AG04450 (cell line): ENCODE measurements at regions not wholly inside any gene's neighbourhood (a gene's known extent, or its start where the extent isn't known, plus 50 kb on each side); places are given as distances from the start of the nearest gene placed in this dataset.

ENCODE experiments used
- CTCF ChIA-PET: fragments of 300-600, 350-600 bp; formaldehyde crosslinking; extraction: SDS; loops from one replicate; lab custom pipeline; 2022; ENCODE audit warnings: antibody characterized with exemption, inconsistent platforms; lab: Charles Lee
- POLR2A ChIA-PET: fragments of 350-600 bp; formaldehyde crosslinking; extraction: SDS; loops from one replicate; lab custom pipeline; 2021; ENCODE audit warnings: antibody characterized with exemption, inconsistent platforms; lab: Yijun Ruan, JAX
- DNase-seq: peaks from one replicate; pipeline ENCODE4 v3.0.0-alpha.2; 2011; ENCODE audit warnings: low read depth, low spot score
- H3K27ac ChIP-seq: one replicate; pipeline ENCODE4 v1.5.1; 2012; ENCODE audit warnings: low read depth, low read length, control low read depth
- H3K27me3 ChIP-seq: one replicate; pipeline ENCODE4 v1.6.0; 2012; ENCODE audit warnings: low read length; ENCODE audit not compliant: control insufficient read depth, insufficient read depth
- H3K4me3 ChIP-seq: 2 replicates; pipeline ENCODE4 v1.5.1; 2011; ENCODE audit warnings: mild to moderate bottlenecking, low read depth, low read length, control low read depth
- H3K9me3 ChIP-seq: 2 replicates; pipeline ENCODE4 v1.5.1; 2012; ENCODE audit warnings: low read length; ENCODE audit not compliant: control insufficient read depth, insufficient read depth
- TF ChIP-seq, protein P1 (sequence below): IDR thresholded peaks from 2 replicates; pipeline ENCODE4 v1.5.1; 2011; ENCODE audit warnings: low read depth, low read length, control low read depth, inconsistent platforms

DNA sequence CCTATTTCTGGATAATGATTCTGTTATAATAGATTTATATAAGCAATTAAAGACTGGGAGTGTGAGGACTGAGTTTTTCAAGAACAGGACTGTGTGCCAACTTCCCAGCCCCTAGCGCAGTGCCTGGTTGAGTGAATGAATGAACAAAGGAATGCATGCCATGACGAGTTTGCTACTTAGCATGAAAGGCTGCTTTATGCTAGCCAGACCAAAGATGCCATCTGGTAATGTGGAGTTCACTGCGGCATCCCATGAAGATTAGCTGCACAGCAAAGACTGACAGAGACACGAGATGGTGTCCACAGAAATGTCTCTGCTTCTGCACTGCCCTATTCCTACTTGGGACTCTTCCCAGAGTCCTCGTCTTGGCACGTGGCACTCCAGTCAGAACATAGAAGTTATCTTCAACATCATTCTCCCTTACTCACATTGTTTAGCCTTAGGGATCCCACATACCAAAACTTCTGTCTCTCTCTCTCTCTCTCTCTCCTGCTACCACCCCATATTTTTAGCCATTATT is 283.9 kb upstream of the CTNNB1 start:
- Histone ChIP-seq H3K27ac (no peak overlapping the region), H3K9me3 (no peaks in the 10 kb centered on the region), H3K27me3 (no peaks in the 10 kb centered on the region), H3K4me3 (no peak overlapping the region)
- no peak for DNase-seq
- TF ChIP-seq, protein P1, sequence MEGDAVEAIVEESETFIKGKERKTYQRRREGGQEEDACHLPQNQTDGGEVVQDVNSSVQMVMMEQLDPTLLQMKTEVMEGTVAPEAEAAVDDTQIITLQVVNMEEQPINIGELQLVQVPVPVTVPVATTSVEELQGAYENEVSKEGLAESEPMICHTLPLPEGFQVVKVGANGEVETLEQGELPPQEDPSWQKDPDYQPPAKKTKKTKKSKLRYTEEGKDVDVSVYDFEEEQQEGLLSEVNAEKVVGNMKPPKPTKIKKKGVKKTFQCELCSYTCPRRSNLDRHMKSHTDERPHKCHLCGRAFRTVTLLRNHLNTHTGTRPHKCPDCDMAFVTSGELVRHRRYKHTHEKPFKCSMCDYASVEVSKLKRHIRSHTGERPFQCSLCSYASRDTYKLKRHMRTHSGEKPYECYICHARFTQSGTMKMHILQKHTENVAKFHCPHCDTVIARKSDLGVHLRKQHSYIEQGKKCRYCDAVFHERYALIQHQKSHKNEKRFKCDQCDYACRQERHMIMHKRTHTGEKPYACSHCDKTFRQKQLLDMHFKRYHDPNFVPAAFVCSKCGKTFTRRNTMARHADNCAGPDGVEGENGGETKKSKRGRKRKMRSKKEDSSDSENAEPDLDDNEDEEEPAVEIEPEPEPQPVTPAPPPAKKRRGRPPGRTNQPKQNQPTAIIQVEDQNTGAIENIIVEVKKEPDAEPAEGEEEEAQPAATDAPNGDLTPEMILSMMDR: no peak
- CTCF ChIA-PET: no interaction called here
- POLR2A ChIA-PET: no interaction called here

- ChIA-PET POLR2A (no interaction called here), CTCF (interaction anchor here (0.6 kb wide), 1 partner anchor 18 kb away, joined by 3 read pairs; no protein-coding TSS in a partner anchor)
- Histone ChIP-seq H3K4me3 (no peak overlapping the region), H3K9me3 (no peaks in the 10 kb centered on the region), H3K27me3 (no peaks in the 10 kb centered on the region), H3K27ac (no peak overlapping the region)
- DNase-seq: no peak
- TF ChIP-seq, protein P1: no peak
Measured at GRCh38 chr3:40920041-40920440, 279.3 kb upstream of the CTNNB1 start.

DNA sequence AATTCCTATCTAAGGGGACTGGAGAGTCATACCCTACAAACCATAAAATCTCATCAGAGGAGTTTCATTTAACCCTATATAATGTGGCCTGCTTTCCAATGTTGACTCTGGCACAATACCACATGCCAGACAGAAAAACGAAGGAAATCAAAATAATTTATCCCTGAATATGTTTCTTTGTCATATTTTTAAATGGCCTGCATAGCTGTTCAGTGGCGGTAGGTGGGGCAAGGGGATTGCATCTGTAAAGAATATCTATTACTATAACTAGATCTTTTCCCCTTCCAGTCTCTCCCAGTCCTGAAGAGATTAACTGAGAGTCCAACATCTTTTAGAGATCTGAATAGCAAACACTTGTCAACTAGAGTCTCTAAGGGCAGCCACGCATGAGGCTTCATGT is 278.1 kb upstream of the CTNNB1 start:
- POLR2A ChIA-PET: no interaction called here

GRCh38 chr3:40923143-40923542 is 276.2 kb upstream of the CTNNB1 start:
- TF ChIP-seq, protein P1: no peak
- DNase-seq: no peak
- CTCF ChIA-PET: no interaction called here
- no peaks in the 10 kb centered on the region for H3K27me3 ChIP-seq
- no peaks in the 10 kb centered on the region for H3K9me3 ChIP-seq
- no peak overlapping the region for H3K27ac ChIP-seq
- H3K4me3 ChIP-seq: no peak overlapping the region
- POLR2A ChIA-PET: no interaction called here

More for the DNA sequence above, 278.1 kb upstream of the CTNNB1 start:
- H3K9me3 ChIP-seq: no peaks in the 10 kb centered on the region
- DNase-seq: no peak
- CTCF ChIA-PET: no interaction called here
- H3K27me3 ChIP-seq: no peaks in the 10 kb centered on the region
- TF ChIP-seq, protein P1: no peak
- no peak overlapping the region for H3K4me3 ChIP-seq
- H3K27ac ChIP-seq: no peak overlapping the region

DNA sequence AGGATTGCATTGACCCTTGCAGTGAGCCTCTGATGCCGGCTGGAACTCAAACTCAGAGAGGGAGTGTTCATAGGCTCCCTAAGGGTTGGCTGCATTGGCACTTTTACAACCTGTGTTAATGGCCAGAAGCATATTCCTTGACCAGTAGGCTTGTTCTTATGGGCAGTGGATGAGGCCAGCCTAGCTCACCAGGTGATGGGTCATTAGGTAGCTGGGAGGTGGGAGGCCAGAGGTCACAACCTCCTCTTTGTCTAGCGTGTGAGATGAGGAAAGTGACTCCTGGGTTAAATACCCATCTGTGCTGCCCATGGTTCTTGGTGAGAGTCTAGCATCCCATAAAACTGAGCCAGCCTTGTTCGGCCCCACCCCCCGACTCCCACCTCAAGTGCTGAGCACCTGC is 275.7 kb upstream of the CTNNB1 start:
- DNase-seq: no peak
- no peak overlapping the region for H3K27ac ChIP-seq
- H3K27me3 ChIP-seq: no peaks in the 10 kb centered on the region
- H3K9me3 ChIP-seq: no peaks in the 10 kb centered on the region
- H3K4me3 ChIP-seq: no peak overlapping the region
- ChIA-PET POLR2A (no interaction called here), CTCF (no interaction called here)
- TF ChIP-seq, protein P1: no peak
